ENCODE measurements at regions not wholly inside any gene's neighbourhood (a gene's known extent, or its start where the extent isn't known, plus 50 kb on each side); places are given as distances from the start of the nearest gene placed in this dataset.

- no peak for TF ChIP-seq CTCF (conservative IDR thresholded peaks at IDR 0.05; ENCODE audit: low read length)
- TF ChIP-seq EZH2phosphoT487 (IDR thresholded peaks at IDR 0.05; ENCODE audit: borderline replicate concordance) = no peak
These were observed 100.8 kb downstream of the RBFOX3 start for GRCh38 chr17:79510071-79510470.
